ENCODE measurements at regions not wholly inside any gene's neighbourhood (a gene's known extent, or its start where the extent isn't known, plus 50 kb on each side); places are given as distances from the start of the nearest gene placed in this dataset.

- no peaks in the 10 kb centered on the region for H3K36me3 ChIP-seq
- no peak overlapping the region for H3K4me3 ChIP-seq
- no peaks in the 10 kb centered on the region for H3K9me3 ChIP-seq (replicated peaks)
- no peak for DNase-seq
- H3K27ac ChIP-seq (replicated peaks): no peak overlapping the region
- intact Hi-C loops (cut with micrococcal nuclease): no loop called here
- H3K27me3 ChIP-seq (ENCODE audit: low read depth): peaks cover 23% of the 10 kb centered on the region
- TF ChIP-seq CTCF (IDR thresholded peaks at IDR 0.05; ENCODE audit: borderline replicate concordance): no peak
- no peaks in the 10 kb centered on the region for H3K4me1 ChIP-seq
Observed at GRCh38 chr19:30128211-30128610, 186.2 kb downstream of the URI1 start.

GRCh38 chr19:30130356-30131122 is 188.5 kb downstream of the URI1 start:
- Histone ChIP-seq H3K4me3 (no peak overlapping the region), H3K9me3 (replicated peaks) (no peaks in the 10 kb centered on the region), H3K4me1 (no peaks in the 10 kb centered on the region), H3K36me3 (no peaks in the 10 kb centered on the region), H3K27me3 (ENCODE audit: low read depth) (peaks cover 25% of the 10 kb centered on the region), H3K27ac (replicated peaks) (no peak overlapping the region)
- no peak for TF ChIP-seq CTCF (IDR thresholded peaks at IDR 0.05; ENCODE audit: borderline replicate concordance)
- intact Hi-C loops (cut with micrococcal nuclease): no loop called here
- no peak for DNase-seq

- no peak for TF ChIP-seq CTCF (IDR thresholded peaks at IDR 0.05; ENCODE audit: borderline replicate concordance)
- intact Hi-C loops (cut with micrococcal nuclease): no loop called here
- peaks cover 25% of the 10 kb centered on the region for H3K27me3 ChIP-seq (ENCODE audit: low read depth)
Observed at GRCh38 chr19:30131246-30131645, 189.2 kb downstream of the URI1 start.

GRCh38 chr19:30131722-30132291 is 189.8 kb downstream of the URI1 start:
- intact Hi-C loops (cut with micrococcal nuclease): no loop called here
- peaks cover 25% of the 10 kb centered on the region for H3K27me3 ChIP-seq (ENCODE audit: low read depth)
- no peak for DNase-seq
- H3K9me3 ChIP-seq (replicated peaks): no peaks in the 10 kb centered on the region
- H3K36me3 ChIP-seq: no peaks in the 10 kb centered on the region
- no peaks in the 10 kb centered on the region for H3K4me1 ChIP-seq
- H3K4me3 ChIP-seq: no peak overlapping the region
- no peak for TF ChIP-seq CTCF (IDR thresholded peaks at IDR 0.05; ENCODE audit: borderline replicate concordance)
- H3K27ac ChIP-seq (replicated peaks): no peak overlapping the region

More at GRCh38 chr19:30131246-30131645, 189.2 kb downstream of the URI1 start:
- Histone ChIP-seq H3K4me1 (no peaks in the 10 kb centered on the region), H3K36me3 (no peaks in the 10 kb centered on the region), H3K9me3 (replicated peaks) (no peaks in the 10 kb centered on the region), H3K27ac (replicated peaks) (no peak overlapping the region), H3K4me3 (no peak overlapping the region)
- DNase-seq: no peak

GRCh38 chr19:30132343-30133075 is 190.5 kb downstream of the URI1 start:
- Histone ChIP-seq H3K27me3 (ENCODE audit: low read depth) (peaks cover 25% of the 10 kb centered on the region), H3K4me3 (no peak overlapping the region), H3K4me1 (no peaks in the 10 kb centered on the region), H3K27ac (replicated peaks) (no peak overlapping the region), H3K36me3 (no peaks in the 10 kb centered on the region), H3K9me3 (replicated peaks) (no peaks in the 10 kb centered on the region)
- no peak for DNase-seq
- intact Hi-C loops (cut with micrococcal nuclease): no loop called here
- no peak for TF ChIP-seq CTCF (IDR thresholded peaks at IDR 0.05; ENCODE audit: borderline replicate concordance)

Measured in left ventricle myocardium inferior (tissue), 1 donor.